ENCODE measurements at regions not wholly inside any gene's neighbourhood (a gene's known extent, or its start where the extent isn't known, plus 50 kb on each side); places are given as distances from the start of the nearest gene placed in this dataset.

- H3K4me3 Mint-ChIP-seq = peak overlapping the region; percentile 31
- H3K9me3 Mint-ChIP-seq = no peaks in the 10 kb centered on the region
- no peaks in the 10 kb centered on the region for H3K27me3 Mint-ChIP-seq (ENCODE audit: low read depth, poor library complexity)
- H3K27ac Mint-ChIP-seq = peak overlapping the region; percentile 99
- no peaks in the 10 kb centered on the region for H3K36me3 Mint-ChIP-seq (ENCODE audit: low read depth)
- peaks cover 84% of the 10 kb centered on the region for H3K4me1 Mint-ChIP-seq
- no peak for TF ChIP-seq CTCF (IDR thresholded peaks at IDR 0.05)
- no peak for DNase-seq
Observed at GRCh38 chr9:86839522-86839921, 107.8 kb downstream of the GAS1 start.

GRCh38 chr9:86838519-86839497 lies 108.5 kb downstream of the GAS1 start:
- Mint-ChIP-seq H3K27me3 (ENCODE audit: low read depth, poor library complexity) (no peaks in the 10 kb centered on the region), H3K4me1 (peaks cover 84% of the 10 kb centered on the region), H3K36me3 (ENCODE audit: low read depth) (no peaks in the 10 kb centered on the region), H3K4me3 (peak overlapping the region; percentile 16), H3K9me3 (no peaks in the 10 kb centered on the region), H3K27ac (peak overlapping the region; percentile 99)
- DNase-seq = peak; percentile 25
- no peak for TF ChIP-seq CTCF (IDR thresholded peaks at IDR 0.05)

- peaks cover 78% of the 10 kb centered on the region for H3K4me1 Mint-ChIP-seq
- no peak for DNase-seq
- TF ChIP-seq CTCF (IDR thresholded peaks at IDR 0.05) = no peak
- H3K36me3 Mint-ChIP-seq (ENCODE audit: low read depth) = no peaks in the 10 kb centered on the region
- no peaks in the 10 kb centered on the region for H3K9me3 Mint-ChIP-seq
- H3K4me3 Mint-ChIP-seq = no peak overlapping the region
- no peaks in the 10 kb centered on the region for H3K27me3 Mint-ChIP-seq (ENCODE audit: low read depth, poor library complexity)
- H3K27ac Mint-ChIP-seq = peak overlapping the region; percentile 99
Observed at GRCh38 chr9:86837345-86837744, 110.0 kb downstream of the GAS1 start.

- no peak for DNase-seq
- Mint-ChIP-seq H3K27me3 (ENCODE audit: low read depth, poor library complexity) (no peaks in the 10 kb centered on the region), H3K27ac (no peak overlapping the region), H3K9me3 (no peaks in the 10 kb centered on the region), H3K36me3 (ENCODE audit: low read depth) (no peaks in the 10 kb centered on the region), H3K4me3 (no peak overlapping the region), H3K4me1 (peaks cover 73% of the 10 kb centered on the region)
- TF ChIP-seq CTCF (IDR thresholded peaks at IDR 0.05) = no peak
Observed at GRCh38 chr9:86836797-86837196, 110.5 kb downstream of the GAS1 start.

GRCh38 chr9:86836266-86836665 lies 111.0 kb downstream of the GAS1 start:
- TF ChIP-seq CTCF (IDR thresholded peaks at IDR 0.05) = no peak
- no peak overlapping the region for H3K4me3 Mint-ChIP-seq
- peaks cover 68% of the 10 kb centered on the region for H3K4me1 Mint-ChIP-seq
- no peaks in the 10 kb centered on the region for H3K36me3 Mint-ChIP-seq (ENCODE audit: low read depth)
- no peaks in the 10 kb centered on the region for H3K9me3 Mint-ChIP-seq
- H3K27me3 Mint-ChIP-seq (ENCODE audit: low read depth, poor library complexity) = no peaks in the 10 kb centered on the region
- H3K27ac Mint-ChIP-seq = no peak overlapping the region
- no peak for DNase-seq

- no peak for TF ChIP-seq CTCF (IDR thresholded peaks at IDR 0.05)
Observed at GRCh38 chr9:86830356-86830755, 117.0 kb downstream of the GAS1 start.

More at GRCh38 chr9:86830356-86830755, 117.0 kb downstream of the GAS1 start:
- Mint-ChIP-seq H3K4me3 (no peak overlapping the region), H3K27me3 (ENCODE audit: low read depth, poor library complexity) (peaks cover 6% of the 10 kb centered on the region), H3K4me1 (peaks cover 17% of the 10 kb centered on the region), H3K27ac (no peak overlapping the region), H3K36me3 (ENCODE audit: low read depth) (no peaks in the 10 kb centered on the region), H3K9me3 (peaks cover 3% of the 10 kb centered on the region)
- DNase-seq = no peak

All from nephron progenitor cell (in vitro differentiated cells).